Panc1 (cell line): ENCODE measurements at regions not wholly inside any gene's neighbourhood (a gene's known extent, or its start where the extent isn't known, plus 50 kb on each side); places are given as distances from the start of the nearest gene placed in this dataset.

Experiments
- ATAC-seq: fragments of 200-7000 bp; cut with Tn5 transposase; 2 replicates; pipeline ENCODE4 v1.9.1; 2020; ENCODE audit warnings: mild to moderate bottlenecking, moderate library complexity
- BruUV-seq: library from RNA; stranded (reverse); fragments of 400-500 nt; replicated peaks from 2 replicates; lab custom pipeline; 2021; lab: Mats Ljungman, UMichigan
- CTCF ChIA-PET: fragments of 300-600 bp; sonication (Branson Sonifier 250); formaldehyde crosslinking; loops from one replicate; lab custom pipeline; 2022; ENCODE audit warnings: antibody characterized with exemption; lab: Charles Lee
- POLR2A ChIA-PET: fragments of 300-600 bp; sonication (Branson Sonifier 250); formaldehyde crosslinking; loops from one replicate; lab custom pipeline; 2022; ENCODE audit warnings: antibody characterized with exemption; lab: Charles Lee
- DNase-seq: peaks from one replicate; pipeline ENCODE4 v3.0.0-alpha.2; 2010; ENCODE audit warnings: low read depth, low spot score
- H3K27ac ChIP-seq: 2 replicates; pipeline ENCODE4 v1.5.1; 2011; ENCODE audit warnings: mild to moderate bottlenecking, low read length, inconsistent platforms
- H3K27me3 ChIP-seq: fragments of 200-500 bp; sonication (Bioruptor generic); 2 replicates; pipeline ENCODE4 v1.6.0; 2014; ENCODE audit warnings: low read length, inconsistent platforms; ENCODE audit not compliant: control insufficient read depth, insufficient read depth
- H3K36me3 ChIP-seq: fragments of 200-500 bp; sonication (Bioruptor generic); 2 replicates; pipeline ENCODE4 v1.5.1; 2014; ENCODE audit warnings: inconsistent platforms, mild to moderate bottlenecking, low read length, moderate library complexity; ENCODE audit not compliant: control insufficient read depth, insufficient read depth
- H3K4me1 ChIP-seq: 2 replicates; pipeline ENCODE4 v1.5.1; 2011; ENCODE audit warnings: inconsistent platforms, mild to moderate bottlenecking, low read length, moderate library complexity; ENCODE audit not compliant: control insufficient read depth, insufficient read depth
- H3K4me3 ChIP-seq, 2 experiments: 2 replicates each; pipeline ENCODE4 v1.5.1; 2011 to 2012; ENCODE audit warnings: low read depth in 2 of 2, low read length in 2 of 2, mild to moderate bottlenecking in 2 of 2, inconsistent platforms in 1 of 2, moderate library complexity in 1 of 2
- H3K9me3 ChIP-seq: fragments of 200-500 bp; sonication (Bioruptor generic); 2 replicates; pipeline ENCODE4 v1.5.1; 2014; ENCODE audit warnings: low read depth, mild to moderate bottlenecking, inconsistent platforms, low read length, moderate library complexity; ENCODE audit not compliant: control insufficient read depth, insufficient read depth
- CTCF ChIP-seq: fragments of 450-650 bp; IDR thresholded peaks from 2 replicates; pipeline ENCODE4 v1.5.1; 2017; ENCODE audit warnings: mild to moderate bottlenecking
- POLR2AphosphoS5 ChIP-seq: IDR thresholded peaks from 2 replicates; pipeline ENCODE4 v1.6.1; 2012; ENCODE audit warnings: mild to moderate bottlenecking, low read depth, low read length, moderate library complexity
- REST ChIP-seq, 2 experiments: IDR thresholded peaks; 2 replicates each; pipeline ENCODE4 v1.6.1; 2011 to 2012; ENCODE audit warnings: low read depth in 2 of 2, control low read depth in 1 of 2, low read length in 1 of 2, mild to moderate bottlenecking in 1 of 2, moderate library complexity in 1 of 2; ENCODE audit not compliant: insufficient read depth in 1 of 2
- SIN3A ChIP-seq: IDR thresholded peaks from 2 replicates; pipeline ENCODE4 v1.6.1; 2012; ENCODE audit warnings: low read depth, mild to moderate bottlenecking, low read length, moderate library complexity, borderline replicate concordance; ENCODE audit not compliant: insufficient read depth
- TCF7L2 ChIP-seq: IDR thresholded peaks from 2 replicates; pipeline ENCODE4 v1.6.1; 2011; ENCODE audit warnings: mild to moderate bottlenecking, low read depth, low read length, inconsistent platforms
- in situ Hi-C: cut with HindIII; loops from 2 replicates; pipeline ENCODE4 v1.10.0; 2016; ENCODE audit warnings: low sequenced_read_pairs, low pct_unique_long_range_greater_than_20kb
- intact Hi-C: fragments of 100-400 bp; cut with micrococcal nuclease; formaldehyde crosslinking; loops from one replicate; pipeline ENCODE4 v1.10.0; 2022; ENCODE audit not compliant: unreplicated experiment

GRCh38 chr3:168533600-168533999 is 437.9 kb upstream of the GOLIM4 start:
- no peaks in the 10 kb centered on the region for H3K9me3 ChIP-seq
- no peak for DNase-seq
- H3K4me3 ChIP-seq: no peak overlapping the region
- in situ Hi-C loops: no loop called here
- ChIA-PET CTCF (no interaction called here), POLR2A (no interaction called here)
- no peak for ATAC-seq
- H3K27me3 ChIP-seq: no peaks in the 10 kb centered on the region
- intact Hi-C loops: no loop called here
- no peaks in the 10 kb centered on the region for H3K36me3 ChIP-seq
- no peak overlapping the region for H3K27ac ChIP-seq
- no TSS peak for BruUV-seq
- TF ChIP-seq CTCF: no peak
- no peaks in the 10 kb centered on the region for H3K4me1 ChIP-seq

GRCh38 chr3:168532135-168532534 is 436.4 kb upstream of the GOLIM4 start:
- in situ Hi-C loops: no loop called here
- POLR2A ChIA-PET: no interaction called here

More at GRCh38 chr3:168532135-168532534, 436.4 kb upstream of the GOLIM4 start:
- Histone ChIP-seq H3K4me3 (no peak overlapping the region), H3K27me3 (no peaks in the 10 kb centered on the region), H3K27ac (no peak overlapping the region), H3K4me1 (no peaks in the 10 kb centered on the region), H3K9me3 (no peaks in the 10 kb centered on the region), H3K36me3 (no peaks in the 10 kb centered on the region)
- CTCF ChIA-PET: no interaction called here
- intact Hi-C loops: no loop called here
- DNase-seq (no peak), ATAC-seq (no peak)
- TF ChIP-seq TCF7L2 (no peak), REST (IDR thresholded peaks at IDR 0.05; ENCODE audit: insufficient read depth in 1 of 2, low read depth in 2 of 2, low read length in 1 of 2) (no peak), CTCF (no peak), POLR2AphosphoS5 (no peak), SIN3A (no peak)
- BruUV-seq: no TSS peak
